OCI-LY3 (cell line): ENCODE measurements at regions not wholly inside any gene's neighbourhood (a gene's known extent, or its start where the extent isn't known, plus 50 kb on each side); places are given as distances from the start of the nearest gene placed in this dataset.

Experiments
- CTCF ChIP-seq: fragments of 200-600, 300-600 bp; sonication (generic); IDR thresholded peaks from 2 replicates; pipeline ENCODE4 v1.5.1; 2014; ENCODE audit warnings: antibody characterized with exemption, low read length, low read depth
- EZH2phosphoT487 ChIP-seq: fragments of 200-600 bp; shearing (Covaris generic); IDR thresholded peaks from 2 replicates; pipeline ENCODE4 v1.6.1; 2018; ENCODE audit warnings: antibody characterized with exemption, mixed run types, low read depth

- TF ChIP-seq EZH2phosphoT487 = no peak
- TF ChIP-seq CTCF = no peak
These were observed 173.9 kb downstream of the FOXO1 start for GRCh38 chr13:40492511-40492910.
